ENCODE measurements at regions not wholly inside any gene's neighbourhood (a gene's known extent, or its start where the extent isn't known, plus 50 kb on each side); places are given as distances from the start of the nearest gene placed in this dataset.
"Not testable (repeated sequence)": the region's sequence is repeated elsewhere in the genome, so short reads cannot be mapped to it uniquely, and the experiment has no call there.

DNA sequence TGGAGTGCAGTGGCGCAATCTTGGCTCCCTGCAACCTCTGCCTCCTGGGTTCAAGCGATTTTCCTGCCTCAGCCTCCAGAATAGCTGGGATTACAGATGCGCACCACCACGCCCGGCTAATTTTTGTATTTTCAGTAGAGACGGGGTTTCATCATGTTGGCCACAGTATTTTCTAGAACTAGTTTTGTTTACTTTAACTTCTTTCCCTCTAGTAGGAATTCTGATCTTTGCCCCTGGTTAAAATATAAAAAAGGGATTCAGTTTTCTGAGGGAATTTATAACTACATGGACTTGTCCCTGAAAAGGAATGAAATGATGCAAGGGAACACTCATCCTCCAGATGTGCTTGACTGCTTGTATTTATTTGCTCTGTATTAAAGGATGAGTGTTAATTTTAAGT, 628.9 kb downstream of the ETNK1 start:
- not testable (repeated sequence) for DNase-seq (ENCODE audit: low spot score)

- no peak for DNase-seq (ENCODE audit: low spot score)
These were observed 634.6 kb downstream of the ETNK1 start for GRCh38 chr12:23259558-23259957.

GRCh38 chr12:23262670-23263069, 637.7 kb downstream of the ETNK1 start:
- DNase-seq (ENCODE audit: low spot score): no peak

- no peak for DNase-seq (ENCODE audit: low spot score)
These were observed 652.9 kb downstream of the ETNK1 start for GRCh38 chr12:23277831-23278230.

DNA sequence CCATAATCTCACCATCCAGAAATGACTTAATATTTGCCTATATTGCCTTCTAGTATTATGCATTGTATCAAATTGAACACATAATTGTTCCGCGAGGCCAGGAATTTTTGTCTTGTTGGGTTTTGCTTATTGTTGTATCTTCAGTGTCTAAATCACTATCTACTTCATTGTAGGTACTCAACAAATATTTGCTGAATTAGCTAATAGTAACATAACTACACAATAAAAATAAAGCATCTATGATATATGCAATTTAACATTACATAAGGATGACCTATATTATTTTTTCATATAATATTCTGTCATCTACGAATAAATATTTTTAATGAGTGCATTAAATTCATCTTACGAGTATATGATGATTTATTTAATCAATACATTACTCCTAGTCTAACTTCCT, 656.3 kb downstream of the ETNK1 start:
- no peak for DNase-seq (ENCODE audit: low spot score)

GRCh38 chr12:23282701-23283100, 657.7 kb downstream of the ETNK1 start:
- no peak for DNase-seq (ENCODE audit: low spot score)

- not testable (repeated sequence) for DNase-seq (ENCODE audit: low spot score)
These were observed 661.0 kb downstream of the ETNK1 start for GRCh38 chr12:23285764-23286530.

GRCh38 chr12:23290627-23291330, 658.7 kb downstream of the SOX5 start:
- no peak for DNase-seq (ENCODE audit: low spot score)

DNA sequence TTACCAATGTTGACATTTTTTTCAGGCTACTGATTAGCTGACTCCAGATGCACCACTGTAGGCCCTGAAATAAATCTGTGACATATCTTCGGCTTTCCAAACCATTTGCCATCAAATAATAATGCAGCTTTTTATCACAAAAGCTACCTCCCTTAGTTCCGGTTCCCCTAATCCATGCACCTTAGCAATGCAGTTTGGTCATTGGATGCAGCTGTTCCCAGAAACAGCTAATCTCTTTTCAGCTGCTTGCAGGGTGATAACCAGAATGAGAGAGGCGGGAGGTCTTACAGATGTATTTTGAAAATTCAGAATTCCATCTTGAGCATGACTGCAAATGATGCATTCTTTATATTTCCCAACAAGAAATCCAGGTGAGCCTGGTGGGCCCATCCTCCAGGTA, 646.2 kb downstream of the SOX5 start:
- DNase-seq (ENCODE audit: low spot score): no peak

DNA sequence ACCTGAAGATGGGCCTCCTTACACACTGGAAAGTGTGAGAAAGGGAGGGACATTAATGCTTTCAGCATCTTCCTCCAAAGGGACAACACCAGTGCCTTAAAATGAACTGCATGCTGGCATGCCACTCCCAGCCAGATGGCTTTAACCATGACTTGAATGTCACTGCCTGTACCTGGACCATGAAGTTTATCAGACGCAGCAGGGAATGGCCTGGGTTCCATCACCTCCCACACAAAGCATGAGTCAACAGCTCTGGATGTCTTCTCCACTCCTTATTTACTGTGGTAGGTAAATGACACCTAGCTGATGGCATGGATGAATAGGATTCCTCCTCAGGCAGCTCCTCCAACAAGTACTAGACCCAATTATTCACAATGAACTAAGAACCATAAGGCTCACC, 645.6 kb downstream of the SOX5 start:
- DNase-seq (ENCODE audit: low spot score): no peak

GRCh38 chr12:23333938-23334337, 615.5 kb downstream of the SOX5 start:
- no peak for DNase-seq (ENCODE audit: low spot score)

DNA sequence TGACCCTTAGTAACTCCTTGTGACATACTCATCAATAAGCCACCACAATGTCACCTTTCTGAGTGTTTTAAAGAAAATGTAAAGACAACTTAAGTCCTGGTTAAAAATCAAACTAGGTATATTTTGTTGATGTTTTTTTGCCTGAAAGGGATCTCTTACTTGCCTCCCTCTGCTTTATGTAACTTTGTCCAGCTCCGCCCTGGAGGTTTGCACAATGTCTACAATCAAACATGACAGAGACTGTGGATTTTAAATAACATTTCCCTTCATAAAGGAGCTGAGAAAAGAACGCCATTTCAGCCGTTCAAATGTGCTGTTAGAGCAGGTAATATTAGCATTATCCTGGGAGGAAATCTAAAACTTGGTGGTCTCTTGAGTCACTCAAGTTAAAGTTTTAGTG, 613.9 kb downstream of the SOX5 start:
- DNase-seq (ENCODE audit: low spot score): no peak

- no peak for DNase-seq (ENCODE audit: low spot score)
These were observed 612.3 kb downstream of the SOX5 start for GRCh38 chr12:23337213-23337612.

- no peak for DNase-seq (ENCODE audit: low spot score)
These were observed 609.1 kb downstream of the SOX5 start for GRCh38 chr12:23340351-23340750.

DNA sequence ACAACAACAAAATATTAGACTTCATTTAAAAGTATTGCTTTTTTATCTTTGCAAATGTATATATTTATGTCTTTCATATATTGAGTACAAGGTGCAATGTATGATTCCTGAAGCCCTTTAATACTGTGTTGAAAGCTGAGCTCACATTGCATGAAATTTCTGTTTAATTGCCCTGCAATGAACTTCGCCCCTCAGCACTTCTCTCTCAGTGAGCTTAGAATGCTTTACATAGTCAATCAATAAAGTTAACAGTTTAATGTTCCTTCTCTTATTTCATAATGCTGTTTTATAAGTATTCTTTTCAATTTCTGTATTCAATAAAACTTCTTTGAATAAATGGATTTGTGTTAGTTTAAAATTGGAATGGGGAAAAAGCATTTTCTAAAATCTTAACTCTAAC, 607.1 kb downstream of the SOX5 start:
- DNase-seq (ENCODE audit: low spot score): no peak

GRCh38 chr12:23349564-23349963, 599.9 kb downstream of the SOX5 start:
- no peak for DNase-seq (ENCODE audit: low spot score)

GRCh38 chr12:23350808-23351207, 598.7 kb downstream of the SOX5 start:
- no peak for DNase-seq (ENCODE audit: low spot score)

DNA sequence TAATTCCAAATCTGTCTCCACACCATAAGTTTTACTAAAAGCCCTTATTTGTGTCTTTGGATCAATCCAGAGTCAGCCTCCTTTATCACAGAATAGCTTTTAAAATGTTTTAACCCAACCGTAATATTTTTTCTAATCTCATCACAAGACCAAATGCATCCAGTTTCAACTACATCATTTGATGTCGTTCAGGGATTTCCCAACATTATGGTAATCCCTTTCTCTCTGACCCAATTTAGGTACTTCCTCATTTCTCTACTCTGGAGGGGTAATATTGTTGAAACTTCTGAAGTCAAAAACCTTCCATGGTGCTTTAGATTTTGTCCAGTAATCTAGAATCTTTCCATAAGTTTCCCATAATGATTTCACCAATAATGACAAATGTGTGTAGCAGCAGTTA, 596.8 kb downstream of the SOX5 start:
- DNase-seq (ENCODE audit: low spot score): no peak

- no peak for DNase-seq (ENCODE audit: low spot score)
These were observed 594.7 kb downstream of the SOX5 start for GRCh38 chr12:23354800-23355199.

GRCh38 chr12:23356440-23356839, 593.0 kb downstream of the SOX5 start:
- DNase-seq (ENCODE audit: low spot score): no peak

DNA sequence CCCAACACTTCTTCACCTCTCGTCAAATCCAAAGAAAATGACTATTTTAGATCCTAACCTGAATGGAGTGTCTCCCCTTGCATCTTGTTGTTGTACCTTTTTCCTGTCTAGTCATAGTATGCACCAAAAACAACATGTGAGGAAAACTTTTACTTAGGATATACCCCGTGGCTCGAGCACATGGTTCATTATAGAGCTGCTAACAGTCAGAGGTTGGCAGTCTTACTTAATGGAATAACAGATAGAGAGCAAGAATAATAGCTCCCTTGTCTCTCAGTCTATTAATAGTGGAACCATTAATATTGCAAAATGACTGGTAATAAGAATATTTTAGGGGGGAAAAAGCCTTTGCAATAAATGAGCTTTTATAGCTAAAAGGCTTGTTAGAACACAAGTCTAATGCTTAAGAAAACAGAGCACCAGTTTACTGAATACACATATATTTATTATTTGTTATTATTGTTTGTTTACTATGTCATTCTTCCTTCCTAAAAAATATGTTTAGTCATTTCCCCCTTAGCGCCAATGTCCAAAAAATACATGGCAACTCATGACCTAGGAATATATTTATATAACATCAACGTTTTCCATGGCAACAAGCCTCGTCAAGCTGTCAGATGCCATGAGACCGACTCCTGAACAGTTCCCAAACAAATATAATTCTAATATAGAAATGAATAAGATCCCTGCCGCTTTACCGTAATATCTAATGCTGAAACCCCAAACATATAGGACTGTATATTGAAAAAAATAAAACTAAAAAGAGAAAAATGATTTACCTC, 592.4 kb downstream of the SOX5 start:
- no peak for DNase-seq (ENCODE audit: low spot score)

- no peak for DNase-seq (ENCODE audit: low spot score)
These were observed 589.3 kb downstream of the SOX5 start for GRCh38 chr12:23359975-23360701.

Measured in kidney tubule cell (primary cell).